GM21381 (cell line): ENCODE measurements at regions not wholly inside any gene's neighbourhood (a gene's known extent, or its start where the extent isn't known, plus 50 kb on each side); places are given as distances from the start of the nearest gene placed in this dataset.

ENCODE experiments used
- ATAC-seq: cut with Tn5 transposase; IDR thresholded peaks from one replicate; pipeline ENCODE4 v1.9.1; 2021; ENCODE audit warnings: mild to moderate bottlenecking, moderate library complexity; ENCODE audit not compliant: unreplicated experiment

GRCh38 chr4:38189445-38189844 is 229.2 kb downstream of the PTTG2 start:
- no peak for ATAC-seq

DNA sequence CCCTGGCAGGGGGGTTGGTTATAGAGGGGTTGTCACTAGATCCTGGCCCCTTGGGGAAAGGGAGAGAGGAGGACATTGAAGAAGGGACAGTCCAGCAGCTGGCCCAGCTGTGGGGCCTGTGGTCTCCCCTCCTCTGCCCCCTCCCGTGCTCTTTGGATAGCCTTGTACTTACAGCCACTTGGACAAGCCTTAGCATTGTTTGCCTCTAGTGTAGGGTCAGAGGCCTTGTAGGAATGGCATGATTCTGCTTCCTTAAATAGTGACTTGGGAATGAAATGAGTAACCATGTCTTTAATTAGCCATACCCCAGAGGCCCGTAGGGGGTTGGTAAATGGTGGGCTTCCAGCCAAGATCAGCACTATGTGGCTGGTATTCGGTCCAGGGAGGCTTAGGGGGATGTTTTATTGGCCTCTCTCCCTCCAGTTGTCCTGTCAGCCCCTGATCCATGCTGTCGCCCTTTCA is 230.6 kb downstream of the PTTG2 start:
- no peak for ATAC-seq

GRCh38 chr4:38192516-38192915 is 232.3 kb downstream of the PTTG2 start:
- ATAC-seq: no peak

DNA sequence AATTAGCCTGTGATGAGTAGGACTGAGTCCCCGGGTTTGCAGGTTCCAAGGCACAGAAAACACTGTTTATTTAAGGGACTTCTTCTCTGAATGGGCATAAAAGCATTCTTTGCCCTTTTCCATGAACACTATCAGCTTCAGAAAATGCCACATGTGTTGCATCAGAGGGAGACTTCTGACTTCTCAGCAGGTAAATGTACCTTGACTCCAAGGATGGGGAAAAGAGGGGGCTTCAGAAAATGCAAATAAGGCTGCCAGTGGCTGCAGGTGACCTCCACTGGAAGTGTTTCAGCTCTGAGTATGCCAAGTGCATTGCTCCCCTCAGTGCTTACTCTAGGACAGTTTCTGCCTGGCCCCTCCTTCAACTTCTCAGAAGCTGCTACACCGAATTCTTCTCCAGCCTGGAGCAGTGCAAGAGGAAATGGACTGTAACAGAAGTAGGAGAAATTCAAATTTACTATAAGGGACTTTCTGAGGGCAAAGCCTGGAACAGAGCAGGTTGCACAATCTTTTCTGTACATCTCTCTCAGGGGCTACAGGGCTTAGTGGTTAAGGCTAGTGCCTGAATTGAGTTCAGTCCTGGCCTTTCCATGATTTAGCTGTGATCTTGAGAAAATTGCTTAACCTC is 233.2 kb downstream of the PTTG2 start:
- ATAC-seq: no peak

DNA sequence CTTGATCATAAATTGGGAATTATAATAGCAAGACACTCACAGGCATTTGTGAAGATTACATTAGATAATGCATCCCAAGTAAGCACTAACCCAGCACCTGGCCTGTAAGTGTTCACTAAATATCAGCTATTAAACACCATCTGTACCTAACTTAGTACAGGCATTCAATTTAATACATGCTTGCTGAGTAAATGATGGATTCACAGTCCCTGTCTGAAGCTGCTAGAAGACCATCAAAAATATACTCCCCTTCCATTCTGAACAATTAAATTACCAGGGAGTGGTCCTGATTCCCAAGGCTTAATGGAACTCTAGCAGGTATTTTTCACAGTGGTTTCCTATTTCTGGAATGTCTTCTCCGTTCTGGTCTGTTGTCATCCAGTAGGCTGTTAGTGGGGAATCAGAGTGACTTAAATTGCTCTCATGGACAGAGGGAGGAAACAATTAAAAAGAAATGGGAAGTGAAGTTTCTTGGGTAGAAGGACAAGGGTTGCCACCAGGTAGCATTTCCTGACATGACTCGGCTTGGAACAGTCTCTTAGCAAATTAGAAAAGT is 233.9 kb downstream of the PTTG2 start:
- ATAC-seq: no peak

DNA sequence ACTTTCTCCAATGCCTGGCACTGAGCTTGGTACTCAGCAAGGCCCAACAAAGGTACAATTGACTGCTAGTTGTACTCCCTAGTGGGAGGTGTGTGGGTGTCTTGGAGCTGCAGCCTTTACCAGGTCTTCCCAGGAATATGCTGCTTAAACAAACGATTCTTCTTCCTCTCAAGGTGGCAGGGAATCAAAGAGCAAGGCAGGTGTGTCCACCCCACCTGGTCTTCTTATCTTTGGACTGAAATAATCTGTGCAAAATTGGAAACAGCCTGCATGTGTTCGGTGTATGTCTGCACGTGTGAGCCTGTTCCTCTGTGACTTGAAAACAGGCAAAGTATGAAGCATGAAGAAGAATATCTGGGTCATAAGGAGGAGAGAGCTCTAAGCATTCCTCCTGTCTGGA is 235.3 kb downstream of the PTTG2 start:
- no peak for ATAC-seq

DNA sequence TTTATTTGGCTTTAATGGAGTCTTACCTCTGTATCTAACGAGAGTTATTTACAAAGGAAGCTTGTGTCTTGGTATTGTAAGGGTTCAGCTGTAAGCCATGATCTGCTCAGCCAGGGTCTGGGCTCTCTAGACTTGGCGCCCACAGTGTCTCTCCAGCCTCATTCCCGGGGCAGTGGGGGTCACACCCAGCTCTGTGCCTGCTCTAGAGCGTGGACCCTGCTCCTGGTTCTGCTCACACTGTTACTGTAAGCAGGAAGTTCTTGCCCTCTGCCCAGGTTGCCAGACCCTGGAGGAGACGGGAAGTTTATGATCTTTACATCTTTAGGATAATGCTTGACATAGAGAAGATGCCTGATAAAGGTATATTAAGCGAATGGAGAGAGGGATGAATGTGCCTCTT is 235.7 kb downstream of the PTTG2 start:
- no peak for ATAC-seq

DNA sequence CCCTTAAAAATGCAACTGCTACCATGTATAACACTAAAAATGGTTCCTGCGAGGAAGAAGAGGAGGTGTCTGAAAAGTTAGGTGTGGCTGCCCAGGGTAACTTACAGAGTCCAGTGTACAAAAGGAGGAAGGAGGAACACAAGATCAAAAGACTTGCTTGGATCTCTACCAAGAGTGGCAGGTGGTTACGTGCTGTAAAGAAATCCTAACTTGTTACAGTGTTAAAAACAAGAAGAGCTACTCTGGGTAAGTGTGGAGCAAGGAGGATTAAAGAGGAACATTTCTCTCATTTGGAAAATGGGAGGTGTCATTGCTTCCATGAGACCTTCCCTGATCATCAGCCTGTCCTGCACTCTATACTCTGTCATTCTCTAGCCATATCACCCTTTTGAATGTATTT is 242.0 kb downstream of the PTTG2 start:
- ATAC-seq: no peak

DNA sequence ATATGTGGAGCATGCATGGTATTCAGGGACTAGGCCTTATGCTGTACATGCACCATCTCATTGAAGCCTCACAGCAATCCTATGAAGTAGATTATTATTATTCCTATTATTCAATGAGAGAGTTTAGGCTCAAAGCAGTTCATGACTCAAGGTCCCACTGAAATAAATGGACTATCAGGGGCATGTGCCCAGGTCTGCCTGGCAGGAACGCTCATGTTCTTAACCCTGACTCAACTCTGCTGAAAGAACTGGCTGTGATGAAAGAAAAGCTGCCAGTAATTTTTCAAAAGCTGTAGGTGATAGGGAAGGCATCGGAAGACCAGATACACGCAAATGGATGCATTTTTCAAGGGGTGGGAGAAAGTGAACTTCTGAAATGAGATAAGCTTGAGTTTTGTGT is 243.4 kb downstream of the PTTG2 start:
- no peak for ATAC-seq

GRCh38 chr4:38204339-38205035 is 244.3 kb downstream of the PTTG2 start:
- ATAC-seq: no peak

DNA sequence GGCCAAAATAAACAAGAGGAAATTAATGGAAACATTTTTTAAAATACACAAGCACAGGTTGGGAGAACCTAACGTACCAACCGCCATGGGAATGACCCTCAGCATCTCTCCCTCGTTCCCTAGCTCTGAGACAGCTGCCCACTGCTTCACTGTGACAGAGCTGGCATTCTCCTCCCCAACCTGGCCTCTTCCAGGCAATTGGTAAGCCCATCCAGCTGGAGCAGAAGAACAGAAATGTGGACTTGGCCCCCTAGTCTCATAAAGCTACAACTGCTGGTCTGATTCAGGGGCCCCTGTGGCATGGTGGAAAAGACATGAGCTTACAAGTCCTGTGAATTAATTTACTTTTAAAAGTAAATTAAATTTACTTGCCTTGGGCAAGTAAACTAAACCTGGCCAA is 245.1 kb downstream of the PTTG2 start:
- ATAC-seq: no peak

DNA sequence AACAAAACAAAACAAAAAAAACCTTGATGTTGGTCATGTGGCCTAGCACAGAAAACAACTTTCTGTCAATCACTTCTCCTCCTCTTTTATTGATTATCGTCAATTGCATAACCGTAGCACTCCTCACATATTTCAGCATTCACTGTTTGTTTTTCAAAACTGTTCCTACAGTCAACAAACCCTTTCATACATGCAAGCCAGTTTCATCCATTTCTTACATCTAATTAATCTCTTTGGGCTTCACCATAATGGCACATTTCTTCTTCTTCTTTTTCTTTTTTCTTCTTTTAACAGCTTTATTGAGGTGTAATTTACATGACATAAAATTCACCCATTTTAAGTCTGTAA is 246.9 kb downstream of the PTTG2 start:
- ATAC-seq: no peak

DNA sequence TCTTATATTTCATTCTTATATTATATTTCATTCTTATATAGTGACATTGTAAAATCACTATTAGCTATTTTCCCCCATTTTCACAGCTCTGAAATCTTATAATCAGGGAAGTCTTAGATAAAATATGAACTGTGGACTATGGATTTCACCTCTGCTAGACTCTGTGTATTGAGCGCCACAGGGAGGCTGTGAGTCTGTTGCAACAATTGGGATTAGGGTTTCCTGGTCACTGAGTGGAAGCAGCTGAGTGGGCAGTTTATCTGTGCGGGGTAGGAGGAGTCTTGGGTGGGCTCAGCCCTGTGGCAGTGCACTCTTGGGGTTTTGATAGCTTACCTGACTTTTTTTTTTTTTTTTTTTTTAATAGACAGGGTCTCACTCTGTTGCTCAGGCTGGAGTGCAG is 249.5 kb downstream of the PTTG2 start:
- no peak for ATAC-seq

- ATAC-seq: no peak
Measured at GRCh38 chr4:38210396-38211114, 250.4 kb downstream of the PTTG2 start.

DNA sequence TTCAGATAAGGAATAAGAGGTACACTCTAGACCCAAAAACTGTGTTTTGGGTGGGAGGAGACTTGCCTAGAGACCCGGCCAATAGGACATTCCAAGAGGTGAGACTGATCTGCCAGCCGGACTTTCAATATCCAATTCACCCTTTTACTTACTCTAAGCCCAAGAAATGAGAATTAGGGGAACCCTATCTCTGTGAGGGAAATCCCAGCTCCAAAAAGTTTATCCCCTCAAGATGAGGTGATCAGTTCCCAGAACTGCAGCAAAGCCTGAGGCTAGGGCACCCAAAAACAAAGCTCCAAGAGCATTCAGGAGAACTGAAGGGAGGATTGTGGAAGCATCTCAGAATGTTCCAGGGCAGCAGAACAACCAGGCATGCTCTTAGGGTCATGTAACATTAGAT is 251.7 kb downstream of the PTTG2 start:
- no peak for ATAC-seq

DNA sequence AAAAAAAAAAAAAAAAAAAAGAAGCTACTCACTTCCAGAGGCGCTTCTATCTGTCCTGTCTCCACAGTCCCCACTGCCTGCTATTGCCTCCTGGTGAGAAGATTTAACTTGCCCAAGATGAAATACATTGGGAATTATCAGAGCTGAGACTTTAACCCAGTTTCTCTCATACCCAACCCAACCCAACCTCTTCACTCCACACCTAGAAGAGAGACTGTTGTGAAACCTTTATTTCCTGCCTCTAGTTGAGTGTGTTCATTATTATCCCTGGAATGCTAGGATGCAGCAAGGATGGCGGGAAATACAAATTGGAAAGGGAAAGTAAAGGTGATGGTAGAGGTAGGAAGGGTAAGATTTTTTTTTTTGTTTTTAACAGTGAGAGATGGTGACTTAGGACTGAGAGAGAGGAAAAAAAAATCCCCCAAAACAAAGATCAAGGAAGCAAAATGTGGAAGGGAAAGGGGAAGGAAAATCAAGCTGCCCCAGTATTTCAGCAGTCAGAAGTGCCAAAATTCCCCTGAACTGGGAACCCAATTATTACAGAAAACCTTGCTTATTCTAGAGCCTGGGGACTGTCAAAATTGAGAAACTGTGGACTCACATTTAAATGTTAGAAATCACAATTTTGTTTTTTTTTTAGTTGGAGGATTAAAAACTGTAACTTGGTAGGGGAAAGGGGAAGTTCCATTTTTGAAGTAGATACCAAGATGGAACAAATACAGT is 253.0 kb downstream of the PTTG2 start:
- ATAC-seq: no peak

DNA sequence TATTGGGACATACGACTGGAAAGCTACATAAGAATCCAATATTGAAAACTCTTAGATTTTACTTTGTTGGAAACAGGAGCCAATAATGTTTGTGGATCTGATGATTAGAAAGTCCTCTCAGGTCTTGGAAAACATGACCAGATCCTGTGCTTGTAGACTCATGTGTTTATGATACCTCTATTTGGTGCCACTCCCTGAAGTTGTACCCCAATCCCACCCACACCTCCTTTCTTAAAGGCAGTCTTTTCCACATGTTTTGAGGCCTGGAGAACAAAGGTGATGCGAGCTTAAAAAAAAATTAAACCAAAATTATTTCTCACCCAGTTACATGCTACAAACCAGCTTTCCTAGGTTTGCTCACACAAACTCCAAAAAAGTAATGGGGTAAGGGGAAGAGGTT is 262.7 kb downstream of the PTTG2 start:
- no peak for ATAC-seq

DNA sequence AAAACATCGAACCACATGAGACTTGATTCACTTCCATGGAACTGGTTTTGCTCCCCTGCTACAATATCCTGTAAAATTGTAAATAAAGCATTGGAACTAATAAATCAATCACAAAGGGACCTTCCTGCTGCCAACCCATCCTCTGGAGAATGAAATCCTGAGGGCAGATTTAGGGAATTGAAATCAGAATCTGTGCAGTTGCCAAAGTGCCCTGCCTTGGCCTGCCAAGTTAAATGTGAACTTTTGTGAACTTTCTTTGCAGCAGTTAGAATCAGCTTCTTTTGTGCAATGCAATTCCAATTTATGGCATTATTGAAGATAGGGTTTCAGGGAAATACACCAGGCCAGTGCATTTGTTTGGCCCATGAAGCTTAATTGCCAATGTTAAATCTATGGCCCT is 263.1 kb downstream of the PTTG2 start:
- ATAC-seq: no peak

GRCh38 chr4:38223782-38224236 is 263.6 kb downstream of the PTTG2 start:
- no peak for ATAC-seq

DNA sequence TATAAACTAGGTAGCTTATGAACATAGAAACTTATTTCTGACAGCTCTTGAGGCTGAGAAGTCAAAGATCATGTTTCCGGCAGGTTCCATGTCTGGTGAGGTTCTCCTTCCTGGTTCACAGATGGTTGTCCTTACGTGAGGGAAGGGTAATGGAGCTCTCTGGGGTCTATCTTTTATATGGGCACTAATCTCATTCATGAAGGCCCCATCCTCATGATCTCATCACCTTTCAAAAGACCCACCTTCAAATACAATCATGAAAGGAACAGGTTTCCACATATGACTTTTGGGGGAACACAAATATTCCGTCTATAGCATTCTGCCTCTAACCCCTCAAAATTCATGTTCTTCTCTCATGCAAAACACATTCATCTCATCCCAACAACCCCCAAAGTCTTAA is 264.7 kb downstream of the PTTG2 start:
- ATAC-seq: no peak

GRCh38 chr4:38226170-38226569 is 266.0 kb downstream of the PTTG2 start:
- no peak for ATAC-seq
